ENCODE measurements at regions not wholly inside any gene's neighbourhood (a gene's known extent, or its start where the extent isn't known, plus 50 kb on each side); places are given as distances from the start of the nearest gene placed in this dataset.

- DNase-seq = no peak
These were observed 414.8 kb upstream of the PCDH20 start for GRCh38 chr13:61830475-61830874.

GRCh38 chr13:61824168-61824567 is 408.5 kb upstream of the PCDH20 start:
- DNase-seq = no peak

- DNase-seq = no peak
These were observed 396.6 kb upstream of the PCDH20 start for GRCh38 chr13:61812286-61812685.

GRCh38 chr13:61810065-61810464 is 394.4 kb upstream of the PCDH20 start:
- DNase-seq = no peak

- no peak for DNase-seq
These were observed 381.7 kb upstream of the PCDH20 start for GRCh38 chr13:61797397-61797796.

- no peak for DNase-seq
These were observed 379.9 kb upstream of the PCDH20 start for GRCh38 chr13:61795580-61795979.

- no peak for DNase-seq
These were observed 363.8 kb upstream of the PCDH20 start for GRCh38 chr13:61779456-61779855.

GRCh38 chr13:61778531-61778930 is 362.9 kb upstream of the PCDH20 start:
- no peak for DNase-seq

- DNase-seq = no peak
These were observed 362.2 kb upstream of the PCDH20 start for GRCh38 chr13:61777899-61778298.

- DNase-seq = no peak
These were observed 361.6 kb upstream of the PCDH20 start for GRCh38 chr13:61777271-61777670.

GRCh38 chr13:61774903-61775302 is 359.3 kb upstream of the PCDH20 start:
- DNase-seq = no peak

GRCh38 chr13:61770681-61771080 is 355.0 kb upstream of the PCDH20 start:
- DNase-seq = no peak

GRCh38 chr13:61768175-61768574 is 352.5 kb upstream of the PCDH20 start:
- no peak for DNase-seq

- DNase-seq = no peak
These were observed 351.0 kb upstream of the PCDH20 start for GRCh38 chr13:61766667-61767058.

- DNase-seq = no peak
These were observed 350.5 kb upstream of the PCDH20 start for GRCh38 chr13:61765940-61766666.

- no peak for DNase-seq
These were observed 349.6 kb upstream of the PCDH20 start for GRCh38 chr13:61765181-61765742.

GRCh38 chr13:61761690-61762089 is 346.0 kb upstream of the PCDH20 start:
- DNase-seq = no peak

- DNase-seq = no peak
These were observed 344.5 kb upstream of the PCDH20 start for GRCh38 chr13:61760102-61760501.

GRCh38 chr13:61756031-61756430 is 340.4 kb upstream of the PCDH20 start:
- no peak for DNase-seq

- DNase-seq = no peak
These were observed 335.4 kb upstream of the PCDH20 start for GRCh38 chr13:61751039-61751438.

GRCh38 chr13:61738236-61738750 is 322.6 kb upstream of the PCDH20 start:
- DNase-seq = no peak

- DNase-seq = no peak
These were observed 319.0 kb upstream of the PCDH20 start for GRCh38 chr13:61734683-61735082.

GRCh38 chr13:61728471-61728870 is 312.8 kb upstream of the PCDH20 start:
- DNase-seq = no peak

- no peak for DNase-seq
These were observed 312.1 kb upstream of the PCDH20 start for GRCh38 chr13:61727767-61728166.

- DNase-seq = no peak
These were observed 310.2 kb upstream of the PCDH20 start for GRCh38 chr13:61725806-61726205.

Data from activated CD4-positive, alpha-beta T cell treated with anti-CD3 and anti-CD28 coated beads, Interleukin-2, amount 50 U/mL, for 16 hours (primary cell).